ENCODE measurements at regions not wholly inside any gene's neighbourhood (a gene's known extent, or its start where the extent isn't known, plus 50 kb on each side); places are given as distances from the start of the nearest gene placed in this dataset.
A peak's percentile ranks its signal among the peaks of the same experiment; 100 is the strongest.

DNA sequence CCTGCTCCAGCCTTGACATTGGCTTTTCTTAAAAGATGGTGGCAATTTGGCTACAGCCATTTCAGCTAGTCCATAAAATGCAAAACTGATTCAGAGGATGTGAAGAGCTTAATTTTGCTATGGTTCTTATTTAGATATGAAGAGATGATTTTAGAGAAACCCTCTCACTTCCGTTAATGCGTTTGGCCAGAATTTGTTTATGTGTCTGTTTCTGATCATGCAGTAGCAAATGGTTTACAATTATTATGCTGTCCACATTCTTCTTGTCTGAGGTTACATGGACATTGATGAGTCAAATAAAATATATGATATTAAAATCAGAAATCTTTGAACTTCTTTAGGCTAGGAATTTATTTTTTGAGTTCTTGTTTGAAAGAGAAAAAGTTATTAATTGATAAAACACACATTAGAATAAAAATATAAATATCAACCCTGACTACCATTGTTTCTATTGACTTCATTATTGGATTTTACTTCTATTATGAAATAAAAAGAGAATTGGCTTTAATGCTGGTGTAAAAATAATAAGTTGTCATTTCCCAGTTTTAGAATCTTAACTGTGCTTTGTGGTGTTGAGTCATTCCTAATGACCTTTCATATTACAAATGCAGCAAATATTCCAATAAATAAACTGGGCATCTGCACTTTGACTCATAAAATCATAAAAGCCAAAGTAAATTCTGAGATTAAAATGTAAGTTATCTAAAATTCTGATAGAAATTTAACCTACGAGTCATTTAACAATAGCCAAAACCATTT is 1286.0 kb upstream of the GJE1 start:
- 0 out of 2 replicates have a peak, but pooled peaks have one; percentile 32 for TF ChIP-seq EZH2phosphoT487 (IDR thresholded peaks at IDR 0.05; ENCODE audit: insufficient read depth, low read depth)
- TF ChIP-seq EZH2 (IDR thresholded peaks at IDR 0.05; ENCODE audit: insufficient read depth, poor library complexity, severe bottlenecking) = no peak

Measured in GM23248 (cell line).